NCI-H1092 treated with DMSO at 0.1 percent for 48 hours (cell line): ENCODE measurements at regions not wholly inside any gene's neighbourhood (a gene's known extent, or its start where the extent isn't known, plus 50 kb on each side); places are given as distances from the start of the nearest gene placed in this dataset.

Experiments
- DNase-seq: peaks from one replicate; lab custom pipeline; 2025; lab: John Stamatoyannopoulos, UW

- DNase-seq = no peak
These were observed 90.4 kb downstream of the NUP35 start for GRCh38 chr2:183214680-183215079.

GRCh38 chr2:183215917-183216316, 91.7 kb downstream of the NUP35 start:
- no peak for DNase-seq

GRCh38 chr2:183219888-183220287, 95.6 kb downstream of the NUP35 start:
- DNase-seq = no peak

GRCh38 chr2:183222751-183223150, 98.5 kb downstream of the NUP35 start:
- no peak for DNase-seq

GRCh38 chr2:183224948-183225347, 100.7 kb downstream of the NUP35 start:
- DNase-seq = no peak

- no peak for DNase-seq
These were observed 102.9 kb downstream of the NUP35 start for GRCh38 chr2:183227176-183227575.

- no peak for DNase-seq
These were observed 105.1 kb downstream of the NUP35 start for GRCh38 chr2:183229386-183229785.

- DNase-seq = no peak
These were observed 108.1 kb downstream of the NUP35 start for GRCh38 chr2:183232161-183232865.

GRCh38 chr2:183242937-183243336, 118.7 kb downstream of the NUP35 start:
- peak; percentile 76 for DNase-seq

- DNase-seq = no peak
These were observed 119.5 kb downstream of the NUP35 start for GRCh38 chr2:183243758-183244157.

- DNase-seq = peak; percentile 64
These were observed 120.1 kb downstream of the NUP35 start for GRCh38 chr2:183244300-183244844.

GRCh38 chr2:183248866-183249567, 124.8 kb downstream of the NUP35 start:
- peak; percentile 33 for DNase-seq

GRCh38 chr2:183250061-183250460, 125.8 kb downstream of the NUP35 start:
- no peak for DNase-seq

GRCh38 chr2:183250472-183250871, 126.2 kb downstream of the NUP35 start:
- no peak for DNase-seq

GRCh38 chr2:183253441-183254130, 129.3 kb downstream of the NUP35 start:
- no peak for DNase-seq

GRCh38 chr2:183255411-183255810, 131.2 kb downstream of the NUP35 start:
- DNase-seq = no peak

- no peak for DNase-seq
These were observed 135.7 kb downstream of the NUP35 start for GRCh38 chr2:183259921-183260320.

GRCh38 chr2:183260527-183260926, 136.3 kb downstream of the NUP35 start:
- DNase-seq = no peak

GRCh38 chr2:183264890-183265535, 140.8 kb downstream of the NUP35 start:
- no peak for DNase-seq

- no peak for DNase-seq
These were observed 143.0 kb downstream of the NUP35 start for GRCh38 chr2:183267148-183267827.

- no peak for DNase-seq
These were observed 145.7 kb downstream of the NUP35 start for GRCh38 chr2:183269956-183270355.

- DNase-seq = no peak
These were observed 159.0 kb downstream of the NUP35 start for GRCh38 chr2:183283209-183283608.
